ENCODE measurements at regions not wholly inside any gene's neighbourhood (a gene's known extent, or its start where the extent isn't known, plus 50 kb on each side); places are given as distances from the start of the nearest gene placed in this dataset.

DNA sequence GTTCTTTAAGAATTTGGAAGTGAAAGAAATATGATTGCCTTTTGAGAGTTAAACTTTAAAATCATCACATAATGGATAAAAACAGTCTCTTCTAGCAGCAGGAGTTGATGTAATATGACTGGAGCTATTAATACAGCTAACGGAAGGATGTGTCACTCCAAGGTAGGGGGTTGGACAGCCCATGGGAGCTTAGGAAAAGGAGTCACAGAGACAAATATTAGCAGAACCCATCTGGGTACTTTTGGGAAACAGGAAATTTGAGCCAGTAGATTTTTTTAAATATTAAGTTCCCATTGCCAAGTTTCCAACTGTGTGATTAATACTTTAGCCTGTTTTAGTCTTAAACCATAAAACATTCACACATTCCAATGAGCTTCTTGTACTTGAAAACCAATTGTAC lies 164.7 kb upstream of the RIMS1 start:
- H3K27ac ChIP-seq (ENCODE audit: low read length) = no peak overlapping the region
- no peaks in the 10 kb centered on the region for H4K20me1 ChIP-seq (ENCODE audit: insufficient read depth, low read length)
- no peak overlapping the region for H3K4me2 ChIP-seq (ENCODE audit: low read length)
- TF ChIP-seq, protein P1, sequence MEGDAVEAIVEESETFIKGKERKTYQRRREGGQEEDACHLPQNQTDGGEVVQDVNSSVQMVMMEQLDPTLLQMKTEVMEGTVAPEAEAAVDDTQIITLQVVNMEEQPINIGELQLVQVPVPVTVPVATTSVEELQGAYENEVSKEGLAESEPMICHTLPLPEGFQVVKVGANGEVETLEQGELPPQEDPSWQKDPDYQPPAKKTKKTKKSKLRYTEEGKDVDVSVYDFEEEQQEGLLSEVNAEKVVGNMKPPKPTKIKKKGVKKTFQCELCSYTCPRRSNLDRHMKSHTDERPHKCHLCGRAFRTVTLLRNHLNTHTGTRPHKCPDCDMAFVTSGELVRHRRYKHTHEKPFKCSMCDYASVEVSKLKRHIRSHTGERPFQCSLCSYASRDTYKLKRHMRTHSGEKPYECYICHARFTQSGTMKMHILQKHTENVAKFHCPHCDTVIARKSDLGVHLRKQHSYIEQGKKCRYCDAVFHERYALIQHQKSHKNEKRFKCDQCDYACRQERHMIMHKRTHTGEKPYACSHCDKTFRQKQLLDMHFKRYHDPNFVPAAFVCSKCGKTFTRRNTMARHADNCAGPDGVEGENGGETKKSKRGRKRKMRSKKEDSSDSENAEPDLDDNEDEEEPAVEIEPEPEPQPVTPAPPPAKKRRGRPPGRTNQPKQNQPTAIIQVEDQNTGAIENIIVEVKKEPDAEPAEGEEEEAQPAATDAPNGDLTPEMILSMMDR (IDR thresholded peaks at IDR 0.05; ENCODE audit: low read depth, low read length) = no peak
- no peak for TF ChIP-seq EZH2phosphoT487 (IDR thresholded peaks at IDR 0.05; ENCODE audit: low read depth)
- H3K36me3 ChIP-seq (replicated peaks; ENCODE audit: low read depth, low read length) = no peaks in the 10 kb centered on the region
- no peak overlapping the region for H3K9ac ChIP-seq (ENCODE audit: low read length)
- H3K27me3 ChIP-seq (ENCODE audit: low read depth, low read length) = no peaks in the 10 kb centered on the region
- H3K4me3 ChIP-seq (ENCODE audit: low read length) = no peak overlapping the region
- no peaks in the 10 kb centered on the region for H3K9me3 ChIP-seq (ENCODE audit: insufficient read depth, low read length)
- H3K79me2 ChIP-seq (ENCODE audit: low read length) = no peaks in the 10 kb centered on the region
- no peaks in the 10 kb centered on the region for H3K4me1 ChIP-seq (ENCODE audit: low read length)
- no peak overlapping the region for H2AFZ ChIP-seq (ENCODE audit: low read depth, low read length)

- H3K36me3 ChIP-seq (replicated peaks; ENCODE audit: low read depth, low read length) = no peaks in the 10 kb centered on the region
- no peak overlapping the region for H3K4me3 ChIP-seq (ENCODE audit: low read length)
- peaks cover 6% of the 10 kb centered on the region for H3K4me1 ChIP-seq (ENCODE audit: low read length)
- TF ChIP-seq, protein P1 (IDR thresholded peaks at IDR 0.05; ENCODE audit: low read depth, low read length) = no peak
- no peak for TF ChIP-seq EZH2phosphoT487 (IDR thresholded peaks at IDR 0.05; ENCODE audit: low read depth)
- H4K20me1 ChIP-seq (ENCODE audit: insufficient read depth, low read length) = no peaks in the 10 kb centered on the region
- no peak overlapping the region for H2AFZ ChIP-seq (ENCODE audit: low read depth, low read length)
- H3K79me2 ChIP-seq (ENCODE audit: low read length) = no peaks in the 10 kb centered on the region
- H3K4me2 ChIP-seq (ENCODE audit: low read length) = no peak overlapping the region
- no peaks in the 10 kb centered on the region for H3K9me3 ChIP-seq (ENCODE audit: insufficient read depth, low read length)
- no peak overlapping the region for H3K9ac ChIP-seq (ENCODE audit: low read length)
- H3K27ac ChIP-seq (ENCODE audit: low read length) = no peak overlapping the region
- no peaks in the 10 kb centered on the region for H3K27me3 ChIP-seq (ENCODE audit: low read depth, low read length)
Measured at GRCh38 chr6:71722736-71723135, 163.6 kb upstream of the RIMS1 start.

GRCh38 chr6:71724456-71725125 lies 161.8 kb upstream of the RIMS1 start:
- Histone ChIP-seq H3K9ac (ENCODE audit: low read length) (no peak overlapping the region), H2AFZ (ENCODE audit: low read depth, low read length) (no peak overlapping the region), H4K20me1 (ENCODE audit: insufficient read depth, low read length) (no peaks in the 10 kb centered on the region), H3K27ac (ENCODE audit: low read length) (no peak overlapping the region), H3K36me3 (replicated peaks; ENCODE audit: low read depth, low read length) (no peaks in the 10 kb centered on the region), H3K27me3 (ENCODE audit: low read depth, low read length) (no peaks in the 10 kb centered on the region), H3K9me3 (ENCODE audit: insufficient read depth, low read length) (no peaks in the 10 kb centered on the region), H3K79me2 (ENCODE audit: low read length) (no peaks in the 10 kb centered on the region), H3K4me2 (ENCODE audit: low read length) (no peak overlapping the region), H3K4me3 (ENCODE audit: low read length) (no peak overlapping the region), H3K4me1 (ENCODE audit: low read length) (peaks cover 13% of the 10 kb centered on the region)
- no peak for TF ChIP-seq EZH2phosphoT487 (IDR thresholded peaks at IDR 0.05; ENCODE audit: low read depth)
- TF ChIP-seq, protein P1 (IDR thresholded peaks at IDR 0.05; ENCODE audit: low read depth, low read length) = no peak

- H3K36me3 ChIP-seq (replicated peaks; ENCODE audit: low read depth, low read length) = no peaks in the 10 kb centered on the region
Measured at GRCh38 chr6:71725126-71725470, 161.3 kb upstream of the RIMS1 start.

More at GRCh38 chr6:71725126-71725470, 161.3 kb upstream of the RIMS1 start:
- TF ChIP-seq EZH2phosphoT487 (IDR thresholded peaks at IDR 0.05; ENCODE audit: low read depth) = no peak
- Histone ChIP-seq H3K27ac (ENCODE audit: low read length) (no peak overlapping the region), H4K20me1 (ENCODE audit: insufficient read depth, low read length) (no peaks in the 10 kb centered on the region), H3K27me3 (ENCODE audit: low read depth, low read length) (no peaks in the 10 kb centered on the region), H3K4me1 (ENCODE audit: low read length) (peaks cover 13% of the 10 kb centered on the region), H2AFZ (ENCODE audit: low read depth, low read length) (no peak overlapping the region), H3K9me3 (ENCODE audit: insufficient read depth, low read length) (no peaks in the 10 kb centered on the region), H3K4me3 (ENCODE audit: low read length) (no peak overlapping the region), H3K4me2 (ENCODE audit: low read length) (no peak overlapping the region), H3K79me2 (ENCODE audit: low read length) (no peaks in the 10 kb centered on the region), H3K9ac (ENCODE audit: low read length) (no peak overlapping the region)
